ENCODE measurements at regions not wholly inside any gene's neighbourhood (a gene's known extent, or its start where the extent isn't known, plus 50 kb on each side); places are given as distances from the start of the nearest gene placed in this dataset.

GRCh38 chr7:73977619-73978618 is 50.1 kb upstream of the ELN start:
- H3K27me3 ChIP-seq: peaks cover 0 to 2% (median 0%) of the 10 kb centered on the region in 4 donors
- H3K36me3 ChIP-seq: no peaks in the 10 kb centered on the region
- TF ChIP-seq POLR2A (IDR thresholded peaks at IDR 0.05): no peak
- TF ChIP-seq, protein P1, sequence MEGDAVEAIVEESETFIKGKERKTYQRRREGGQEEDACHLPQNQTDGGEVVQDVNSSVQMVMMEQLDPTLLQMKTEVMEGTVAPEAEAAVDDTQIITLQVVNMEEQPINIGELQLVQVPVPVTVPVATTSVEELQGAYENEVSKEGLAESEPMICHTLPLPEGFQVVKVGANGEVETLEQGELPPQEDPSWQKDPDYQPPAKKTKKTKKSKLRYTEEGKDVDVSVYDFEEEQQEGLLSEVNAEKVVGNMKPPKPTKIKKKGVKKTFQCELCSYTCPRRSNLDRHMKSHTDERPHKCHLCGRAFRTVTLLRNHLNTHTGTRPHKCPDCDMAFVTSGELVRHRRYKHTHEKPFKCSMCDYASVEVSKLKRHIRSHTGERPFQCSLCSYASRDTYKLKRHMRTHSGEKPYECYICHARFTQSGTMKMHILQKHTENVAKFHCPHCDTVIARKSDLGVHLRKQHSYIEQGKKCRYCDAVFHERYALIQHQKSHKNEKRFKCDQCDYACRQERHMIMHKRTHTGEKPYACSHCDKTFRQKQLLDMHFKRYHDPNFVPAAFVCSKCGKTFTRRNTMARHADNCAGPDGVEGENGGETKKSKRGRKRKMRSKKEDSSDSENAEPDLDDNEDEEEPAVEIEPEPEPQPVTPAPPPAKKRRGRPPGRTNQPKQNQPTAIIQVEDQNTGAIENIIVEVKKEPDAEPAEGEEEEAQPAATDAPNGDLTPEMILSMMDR (IDR thresholded peaks at IDR 0.05): no peak
- H3K27ac ChIP-seq: peak overlapping the region in 1 of 4 donors; percentile 8
- 84 to 89% methylated on average over 16 to 17 of the region's 23 CpGs for WGBS, 2 donors
- H3K4me3 ChIP-seq: no peak overlapping the region
- intact Hi-C loops (cut with DNase I): loop anchor here (10.0 kb wide), 1 partner anchor 113 kb away; the partner anchor contains the start of gene TMEM270
- no peaks in the 10 kb centered on the region for H3K9me3 ChIP-seq
- no peak for DNase-seq
- peaks cover 5 to 63% (median 12%) of the 10 kb centered on the region in 3 donors for H3K4me1 ChIP-seq

Measured in esophagus squamous epithelium (tissue), 5 donors.